ENCODE measurements at regions not wholly inside any gene's neighbourhood (a gene's known extent, or its start where the extent isn't known, plus 50 kb on each side); places are given as distances from the start of the nearest gene placed in this dataset.

- TF ChIP-seq CTCF (IDR thresholded peaks at IDR 0.05 in 2 of 3, conservative IDR thresholded peaks at IDR 0.05 in 1 of 3; ENCODE audit: insufficient read depth in 2 of 3, low read depth in 1 of 3, low read length in 3 of 3): no peak
- TF ChIP-seq SMC3 (conservative IDR thresholded peaks at IDR 0.05; ENCODE audit: insufficient read depth, low read depth, low read length): no peak
- TF ChIP-seq POLR2AphosphoS5 (IDR thresholded peaks at IDR 0.05; ENCODE audit: control insufficient read depth, insufficient read depth, low read depth, low read length): no peak
- no peak for TF ChIP-seq TAF1 (IDR thresholded peaks at IDR 0.05; ENCODE audit: control insufficient read depth, extremely low read depth, insufficient read depth, low read length, severe bottlenecking)
- no peak for TF ChIP-seq ZNF212 (CRISPR knock-in tag; IDR thresholded peaks at IDR 0.05)
- no peak for TF ChIP-seq ZFX (CRISPR knock-in tag; IDR thresholded peaks at IDR 0.05)
- TF ChIP-seq MEIS2 (IDR thresholded peaks at IDR 0.05; ENCODE audit: partially characterized antibody): no peak
- TF ChIP-seq ADNP (tag; IDR thresholded peaks at IDR 0.05): no peak
- TF ChIP-seq E2F6 (IDR thresholded peaks at IDR 0.05; ENCODE audit: borderline replicate concordance in 1 of 2, extremely low read depth in 1 of 2, insufficient read depth in 1 of 2, insufficient read length in 1 of 2, low read depth in 1 of 2, low read length in 1 of 2, poor library complexity in 1 of 2, severe bottlenecking in 1 of 2): no peak
- no peak for TF ChIP-seq DNMT1 (IDR thresholded peaks at IDR 0.05)
- TF ChIP-seq SMARCC2 (IDR thresholded peaks at IDR 0.05; ENCODE audit: low read depth): no peak
These were observed 127.3 kb downstream of the ZNF621 start for GRCh38 chr3:40652072-40652471.
